Testis (tissue), 2 donors: ENCODE measurements at regions not wholly inside any gene's neighbourhood (a gene's known extent, or its start where the extent isn't known, plus 50 kb on each side); places are given as distances from the start of the nearest gene placed in this dataset.

Experiments used
- POLR2A ChIP-seq: fragments of 450-650 bp; IDR thresholded peaks from one replicate; pipeline ENCODE4 v1.6.1; 2017; ENCODE audit warnings: antibody characterized with exemption, mild to moderate bottlenecking, moderate library complexity
- TF ChIP-seq, protein P1 (sequence below), 3 experiments: fragments of 450-650 bp in 2 of 3; fragments of 200-600 bp in 1 of 3; sonication (generic) in 1 of 3; IDR thresholded peaks; one replicate each; pipeline ENCODE4 v1.5.1; 2016 to 2019; ENCODE audit warnings: antibody characterized with exemption in 3 of 3, mild to moderate bottlenecking in 2 of 3, moderate library complexity in 1 of 3

DNA sequence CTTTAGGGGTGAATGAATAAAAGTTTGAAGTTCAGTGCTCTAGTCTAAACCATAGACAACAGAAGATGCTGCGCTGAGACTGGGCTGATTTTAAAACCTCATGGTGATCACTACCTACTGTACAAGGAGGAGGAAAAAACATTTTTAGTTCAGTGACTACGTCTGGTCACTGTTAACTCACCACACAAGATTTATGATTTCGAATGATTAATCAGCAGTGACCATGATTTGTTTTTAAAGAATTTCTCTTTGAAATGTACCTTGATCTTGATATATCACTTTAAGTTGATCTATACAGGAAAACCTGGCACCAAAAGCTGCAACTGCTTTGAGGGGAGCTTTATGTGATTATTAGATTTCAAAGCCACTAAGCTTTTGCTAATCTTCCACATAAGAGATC is 286.3 kb downstream of the PDGFC start:
- TF ChIP-seq, protein P1, sequence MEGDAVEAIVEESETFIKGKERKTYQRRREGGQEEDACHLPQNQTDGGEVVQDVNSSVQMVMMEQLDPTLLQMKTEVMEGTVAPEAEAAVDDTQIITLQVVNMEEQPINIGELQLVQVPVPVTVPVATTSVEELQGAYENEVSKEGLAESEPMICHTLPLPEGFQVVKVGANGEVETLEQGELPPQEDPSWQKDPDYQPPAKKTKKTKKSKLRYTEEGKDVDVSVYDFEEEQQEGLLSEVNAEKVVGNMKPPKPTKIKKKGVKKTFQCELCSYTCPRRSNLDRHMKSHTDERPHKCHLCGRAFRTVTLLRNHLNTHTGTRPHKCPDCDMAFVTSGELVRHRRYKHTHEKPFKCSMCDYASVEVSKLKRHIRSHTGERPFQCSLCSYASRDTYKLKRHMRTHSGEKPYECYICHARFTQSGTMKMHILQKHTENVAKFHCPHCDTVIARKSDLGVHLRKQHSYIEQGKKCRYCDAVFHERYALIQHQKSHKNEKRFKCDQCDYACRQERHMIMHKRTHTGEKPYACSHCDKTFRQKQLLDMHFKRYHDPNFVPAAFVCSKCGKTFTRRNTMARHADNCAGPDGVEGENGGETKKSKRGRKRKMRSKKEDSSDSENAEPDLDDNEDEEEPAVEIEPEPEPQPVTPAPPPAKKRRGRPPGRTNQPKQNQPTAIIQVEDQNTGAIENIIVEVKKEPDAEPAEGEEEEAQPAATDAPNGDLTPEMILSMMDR (IDR thresholded peaks at IDR 0.05): no peak
- no peak for TF ChIP-seq POLR2A
